Gastroesophageal sphincter (tissue), 4 donors: ENCODE measurements at regions not wholly inside any gene's neighbourhood (a gene's known extent, or its start where the extent isn't known, plus 50 kb on each side); places are given as distances from the start of the nearest gene placed in this dataset.

Experiments used
- ATAC-seq: fragments of 150-250 bp; one replicate; pipeline ENCODE4 v1.9.1; 2016; ENCODE audit warnings: mild to moderate bottlenecking, moderate library complexity
- H3K27ac ChIP-seq, 4 donors: fragments of 200-600 bp; sonication (generic) in 3 of 4; 1 replicate in 3 of 4; 2 replicates in 1 of 4; pipeline ENCODE4 v1.5.1; 2016 to 2019
- H3K27me3 ChIP-seq: fragments of 200-600 bp; sonication (generic); one replicate; pipeline ENCODE4 v1.5.1; 2019
- H3K36me3 ChIP-seq, 2 donors: fragments of 200-600 bp; sonication (generic); one replicate each; pipeline ENCODE4 v1.5.1; 2019; ENCODE audit warnings: control low read depth in 1 of 2
- H3K4me1 ChIP-seq, 3 donors: fragments of 200-600 bp; sonication (generic); 1 replicate in 2 of 3; 2 replicates in 1 of 3; pipeline ENCODE4 v1.5.1; 2016 to 2019; ENCODE audit warnings: control low read depth in 2 of 3
- H3K4me3 ChIP-seq, 2 donors: fragments of 200-600 bp; sonication (generic); one replicate each; pipeline ENCODE4 v1.5.1; 2019; ENCODE audit warnings: mild to moderate bottlenecking in 1 of 2, moderate library complexity in 1 of 2
- H3K9me3 ChIP-seq, 3 donors: fragments of 200-600 bp; sonication (generic); one replicate each; pipeline ENCODE4 v1.5.1; 2017 to 2019; ENCODE audit warnings: control low read depth in 2 of 3
- CTCF ChIP-seq, 4 experiments: fragments of 200-600 bp in 2 of 4; fragments of 450-650 bp in 2 of 4; sonication (generic) in 1 of 4; IDR thresholded peaks; one replicate each; pipeline ENCODE4 v1.5.1; 2017 to 2019; ENCODE audit warnings: antibody characterized with exemption in 4 of 4, mild to moderate bottlenecking in 2 of 4, moderate library complexity in 2 of 4
- EP300 ChIP-seq: sonication (generic); formaldehyde crosslinking; IDR thresholded peaks from one replicate; pipeline ENCODE4 v1.6.1; 2017; ENCODE audit warnings: antibody characterized with exemption, mild to moderate bottlenecking
- POLR2A ChIP-seq, 2 donors: fragments of 450-650 bp; IDR thresholded peaks; one replicate each; pipeline ENCODE4 v1.6.1; 2017; ENCODE audit warnings: antibody characterized with exemption in 2 of 2, mild to moderate bottlenecking in 2 of 2, moderate library complexity in 1 of 2
- POLR2AphosphoS5 ChIP-seq: sonication (generic); formaldehyde crosslinking; IDR thresholded peaks from one replicate; pipeline ENCODE4 v1.6.1; 2017; ENCODE audit warnings: antibody characterized with exemption
- WGBS, 2 donors: methylation state at CpG; one replicate each; pipeline ENCODE4 v1.1.5; 2018; ENCODE audit warnings: low coverage in 1 of 2; 5-methylcytosine and 5-hydroxymethylcytosine counted together

GRCh38 chr7:77476871-77477270 is 60.2 kb upstream of the PTPN12 start:
- TF ChIP-seq CTCF (IDR thresholded peaks at IDR 0.05) (no peak), POLR2AphosphoS5 (no peak), POLR2A (IDR thresholded peaks at IDR 0.05) (no peak), EP300 (no peak)
- no peak for ATAC-seq

GRCh38 chr7:77475181-77475580 is 59.0 kb upstream of the GSAP start:
- no peaks in the 10 kb centered on the region for H3K36me3 ChIP-seq
- H3K4me1 ChIP-seq: no peaks in the 10 kb centered on the region
- no peak for ATAC-seq
- H3K27me3 ChIP-seq: no peaks in the 10 kb centered on the region
- TF ChIP-seq POLR2A (IDR thresholded peaks at IDR 0.05) (no peak), POLR2AphosphoS5 (no peak), CTCF (IDR thresholded peaks at IDR 0.05) (no peak), EP300 (no peak)
- H3K9me3 ChIP-seq: no peaks in the 10 kb centered on the region
- no peak overlapping the region for H3K4me3 ChIP-seq
- H3K27ac ChIP-seq: no peak overlapping the region

More at GRCh38 chr7:77476871-77477270, 60.2 kb upstream of the PTPN12 start:
- no peak overlapping the region for H3K27ac ChIP-seq
- H3K4me1 ChIP-seq: no peaks in the 10 kb centered on the region
- no peaks in the 10 kb centered on the region for H3K9me3 ChIP-seq
- 69 to 92% methylated on average over 3 of the region's 3 CpGs for WGBS, 2 donors
- H3K36me3 ChIP-seq: no peaks in the 10 kb centered on the region
- no peak overlapping the region for H3K4me3 ChIP-seq
- H3K27me3 ChIP-seq: no peaks in the 10 kb centered on the region

- no peak for ATAC-seq
- Histone ChIP-seq H3K9me3 (no peaks in the 10 kb centered on the region), H3K4me1 (no peaks in the 10 kb centered on the region), H3K4me3 (no peak overlapping the region), H3K36me3 (no peaks in the 10 kb centered on the region), H3K27ac (no peak overlapping the region), H3K27me3 (no peaks in the 10 kb centered on the region)
- TF ChIP-seq POLR2A (IDR thresholded peaks at IDR 0.05) (no peak), POLR2AphosphoS5 (no peak), EP300 (no peak), CTCF (IDR thresholded peaks at IDR 0.05) (no peak)
- 73 to 86% methylated on average over 3 of the region's 3 CpGs for WGBS, 2 donors
Measured at GRCh38 chr7:77474756-77475155, 58.6 kb upstream of the GSAP start.

- H3K27ac ChIP-seq: no peak overlapping the region
- no peaks in the 10 kb centered on the region for H3K4me1 ChIP-seq
- TF ChIP-seq CTCF (IDR thresholded peaks at IDR 0.05) (no peak), POLR2A (IDR thresholded peaks at IDR 0.05) (no peak)
- 84 to 97% methylated on average over 4 to 8 of the region's 8 CpGs for WGBS, 2 donors
- H3K27me3 ChIP-seq: no peaks in the 10 kb centered on the region
- H3K4me3 ChIP-seq: no peak overlapping the region
- no peak for ATAC-seq
- H3K36me3 ChIP-seq: no peaks in the 10 kb centered on the region
- no peaks in the 10 kb centered on the region for H3K9me3 ChIP-seq
Measured at GRCh38 chr7:77473229-77474005, 57.3 kb upstream of the GSAP start.

- Histone ChIP-seq H3K4me3 (no peak overlapping the region), H3K4me1 (no peaks in the 10 kb centered on the region), H3K36me3 (no peaks in the 10 kb centered on the region), H3K27me3 (no peaks in the 10 kb centered on the region), H3K27ac (no peak overlapping the region), H3K9me3 (no peaks in the 10 kb centered on the region)
- ATAC-seq: no peak
- 78 to 100% methylated on average over 1 of the region's 1 CpG for WGBS, 2 donors
- TF ChIP-seq POLR2AphosphoS5 (no peak), CTCF (IDR thresholded peaks at IDR 0.05) (no peak), EP300 (no peak), POLR2A (IDR thresholded peaks at IDR 0.05) (no peak)
Measured at GRCh38 chr7:77469927-77470326, 53.8 kb upstream of the GSAP start.
